Neural crest cell (in vitro differentiated cells): ENCODE measurements at regions not wholly inside any gene's neighbourhood (a gene's known extent, or its start where the extent isn't known, plus 50 kb on each side); places are given as distances from the start of the nearest gene placed in this dataset.

Source experiments
- DNase-seq: peaks from one replicate; pipeline ENCODE4 v3.0.0; 2021; ENCODE audit warnings: low read depth, mixed read lengths, low spot score
- H3K27ac Mint-ChIP-seq: one replicate; pipeline ENCODE4 v1.8.0; 2021; ENCODE audit warnings: mild to moderate bottlenecking, mixed read lengths; ENCODE audit not compliant: unreplicated experiment
- H3K27me3 Mint-ChIP-seq: 2 replicates; pipeline ENCODE4 v1.8.0; 2021; ENCODE audit warnings: low read depth, mild to moderate bottlenecking, mixed read lengths
- H3K36me3 Mint-ChIP-seq: 2 replicates; pipeline ENCODE4 v1.8.0; 2021; ENCODE audit warnings: low read depth, mild to moderate bottlenecking, mixed read lengths
- H3K4me1 Mint-ChIP-seq: 2 replicates; pipeline ENCODE4 v1.8.0; 2021; ENCODE audit warnings: mixed read lengths
- H3K4me3 Mint-ChIP-seq: one replicate; pipeline ENCODE4 v1.8.0; 2021; ENCODE audit warnings: mild to moderate bottlenecking, mixed read lengths
- H3K9me3 Mint-ChIP-seq: 2 replicates; pipeline ENCODE4 v1.8.0; 2021; ENCODE audit warnings: mixed read lengths
- CTCF ChIP-seq: fragments of 200-600 bp; sonication (generic); conservative IDR thresholded peaks from 2 replicates; pipeline ENCODE4 v1.5.0; 2021; ENCODE audit warnings: antibody characterized with exemption, mild to moderate bottlenecking

GRCh38 chr2:217394510-217395351, 534.9 kb upstream of the TNP1 start:
- no peak for DNase-seq
- TF ChIP-seq CTCF: no peak
- peaks cover 16% of the 10 kb centered on the region for H3K36me3 Mint-ChIP-seq

GRCh38 chr2:217393585-217394032, 533.7 kb upstream of the TNP1 start:
- Mint-ChIP-seq H3K9me3 (peaks cover 18% of the 10 kb centered on the region), H3K36me3 (peaks cover 16% of the 10 kb centered on the region), H3K4me1 (no peaks in the 10 kb centered on the region), H3K27ac (peak overlapping the region; percentile 75), H3K27me3 (no peaks in the 10 kb centered on the region), H3K4me3 (no peak overlapping the region)
- no peak for DNase-seq
- TF ChIP-seq CTCF: no peak

More at GRCh38 chr2:217394510-217395351, 534.9 kb upstream of the TNP1 start:
- H3K4me3 Mint-ChIP-seq: no peak overlapping the region
- H3K9me3 Mint-ChIP-seq: peaks cover 17% of the 10 kb centered on the region
- H3K27me3 Mint-ChIP-seq: no peaks in the 10 kb centered on the region
- no peaks in the 10 kb centered on the region for H3K4me1 Mint-ChIP-seq
- H3K27ac Mint-ChIP-seq: no peak overlapping the region

GRCh38 chr2:217392930-217393584, 533.2 kb upstream of the TNP1 start:
- H3K27ac Mint-ChIP-seq: peak overlapping the region; percentile 75

GRCh38 chr2:217387776-217388387, 528.0 kb upstream of the TNP1 start:
- Mint-ChIP-seq H3K36me3 (peaks cover 16% of the 10 kb centered on the region), H3K4me3 (no peak overlapping the region), H3K27me3 (no peaks in the 10 kb centered on the region), H3K9me3 (peaks cover 18% of the 10 kb centered on the region), H3K4me1 (peaks cover 5% of the 10 kb centered on the region), H3K27ac (no peak overlapping the region)
- TF ChIP-seq CTCF: no peak
- no peak for DNase-seq

More at GRCh38 chr2:217392930-217393584, 533.2 kb upstream of the TNP1 start:
- no peak for TF ChIP-seq CTCF
- H3K9me3 Mint-ChIP-seq: peaks cover 18% of the 10 kb centered on the region
- no peaks in the 10 kb centered on the region for H3K4me1 Mint-ChIP-seq
- H3K4me3 Mint-ChIP-seq: no peak overlapping the region
- no peak for DNase-seq
- H3K36me3 Mint-ChIP-seq: peaks cover 16% of the 10 kb centered on the region
- H3K27me3 Mint-ChIP-seq: no peaks in the 10 kb centered on the region

GRCh38 chr2:217386041-217386440, 526.2 kb upstream of the TNP1 start:
- Mint-ChIP-seq H3K4me3 (no peak overlapping the region), H3K27me3 (no peaks in the 10 kb centered on the region), H3K36me3 (peaks cover 5% of the 10 kb centered on the region), H3K9me3 (peaks cover 7% of the 10 kb centered on the region), H3K27ac (no peak overlapping the region), H3K4me1 (peaks cover 5% of the 10 kb centered on the region)
- DNase-seq: no peak
- no peak for TF ChIP-seq CTCF
